Testis (tissue), 2 donors: ENCODE measurements at regions not wholly inside any gene's neighbourhood (a gene's known extent, or its start where the extent isn't known, plus 50 kb on each side); places are given as distances from the start of the nearest gene placed in this dataset.

Source experiments
- DNase-seq: peaks from one replicate; pipeline ENCODE4 v3.0.0-alpha.2; 2019
- H3K27ac ChIP-seq, 2 donors: fragments of 200-600 bp; sonication (generic); one replicate each; pipeline ENCODE4 v1.5.1; 2019
- H3K27me3 ChIP-seq: fragments of 200-600 bp; sonication (generic); one replicate; pipeline ENCODE4 v1.5.1; 2019
- H3K36me3 ChIP-seq: fragments of 200-600 bp; sonication (generic); one replicate; pipeline ENCODE4 v1.5.1; 2017; ENCODE audit warnings: low read depth; ENCODE audit errors: missing control alignments
- H3K4me1 ChIP-seq: fragments of 200-600 bp; sonication (generic); one replicate; pipeline ENCODE4 v1.5.1; 2019
- H3K4me3 ChIP-seq, 2 donors: fragments of 200-600 bp; sonication (generic); one replicate each; pipeline ENCODE4 v1.5.1; 2017 to 2019
- H3K9me3 ChIP-seq: fragments of 200-600 bp; sonication (generic); one replicate; pipeline ENCODE4 v1.5.1; 2017
- CTCF ChIP-seq, 3 experiments: fragments of 450-650 bp in 2 of 3; fragments of 200-600 bp in 1 of 3; sonication (generic) in 1 of 3; IDR thresholded peaks; one replicate each; pipeline ENCODE4 v1.5.1; 2016 to 2019; ENCODE audit warnings: antibody characterized with exemption in 3 of 3, mild to moderate bottlenecking in 2 of 3, moderate library complexity in 1 of 3
- POLR2A ChIP-seq: fragments of 450-650 bp; IDR thresholded peaks from one replicate; pipeline ENCODE4 v1.6.1; 2017; ENCODE audit warnings: antibody characterized with exemption, mild to moderate bottlenecking, moderate library complexity
- WGBS, 2 donors: methylation state at CpG; one replicate each; pipeline ENCODE4 v1.1.5; 2018; 5-methylcytosine and 5-hydroxymethylcytosine counted together
- intact Hi-C: fragments of 100-400 bp; cut with DNase I; formaldehyde crosslinking; loops from one replicate; pipeline ENCODE4 v1.15.1; 2023; ENCODE audit warnings: low total_unique reads

GRCh38 chr14:87411370-87411769 lies 581.6 kb downstream of the GALC start:
- 56 to 70% methylated on average over 3 of the region's 3 CpGs for WGBS, 2 donors
- Histone ChIP-seq H3K4me1 (no peaks in the 10 kb centered on the region), H3K9me3 (no peaks in the 10 kb centered on the region), H3K27me3 (no peaks in the 10 kb centered on the region), H3K4me3 (no peak overlapping the region), H3K36me3 (no peaks in the 10 kb centered on the region), H3K27ac (no peak overlapping the region)
- intact Hi-C loops: no loop called here
- TF ChIP-seq CTCF (IDR thresholded peaks at IDR 0.05): no peak
- DNase-seq: no peak

GRCh38 chr14:87409393-87409792 lies 583.6 kb downstream of the GALC start:
- Histone ChIP-seq H3K4me3 (no peak overlapping the region), H3K27me3 (no peaks in the 10 kb centered on the region), H3K27ac (no peak overlapping the region), H3K4me1 (no peaks in the 10 kb centered on the region), H3K9me3 (no peaks in the 10 kb centered on the region), H3K36me3 (no peaks in the 10 kb centered on the region)
- DNase-seq: no peak
- no peak for TF ChIP-seq POLR2A
- TF ChIP-seq CTCF (IDR thresholded peaks at IDR 0.05): no peak
- intact Hi-C loops: no loop called here

- Histone ChIP-seq H3K36me3 (no peaks in the 10 kb centered on the region), H3K4me1 (no peaks in the 10 kb centered on the region)
Measured at GRCh38 chr14:87407344-87407743, 585.6 kb downstream of the GALC start.

GRCh38 chr14:87405563-87405962 lies 587.4 kb downstream of the GALC start:
- no peaks in the 10 kb centered on the region for H3K36me3 ChIP-seq
- TF ChIP-seq CTCF (IDR thresholded peaks at IDR 0.05) (no peak), POLR2A (no peak)
- H3K27ac ChIP-seq: no peak overlapping the region
- no peaks in the 10 kb centered on the region for H3K27me3 ChIP-seq
- H3K4me1 ChIP-seq: no peaks in the 10 kb centered on the region
- no peak for DNase-seq
- no peak overlapping the region for H3K4me3 ChIP-seq
- intact Hi-C loops: no loop called here
- H3K9me3 ChIP-seq: no peaks in the 10 kb centered on the region
- 32 to 45% methylated on average over 3 of the region's 3 CpGs for WGBS, 2 donors

More at GRCh38 chr14:87407344-87407743, 585.6 kb downstream of the GALC start:
- Histone ChIP-seq H3K9me3 (no peaks in the 10 kb centered on the region), H3K27ac (no peak overlapping the region), H3K27me3 (no peaks in the 10 kb centered on the region), H3K4me3 (no peak overlapping the region)
- TF ChIP-seq POLR2A: no peak
- TF ChIP-seq CTCF (IDR thresholded peaks at IDR 0.05): no peak
- 60 to 64% methylated on average over 2 of the region's 2 CpGs for WGBS, 2 donors
- no peak for DNase-seq
- intact Hi-C loops: no loop called here

GRCh38 chr14:87397499-87397898 lies 595.5 kb downstream of the GALC start:
- intact Hi-C loops: no loop called here
- Histone ChIP-seq H3K4me1 (no peaks in the 10 kb centered on the region), H3K36me3 (no peaks in the 10 kb centered on the region), H3K27ac (no peak overlapping the region), H3K4me3 (no peak overlapping the region), H3K27me3 (no peaks in the 10 kb centered on the region), H3K9me3 (no peaks in the 10 kb centered on the region)
- 62 to 63% methylated on average over 4 of the region's 4 CpGs for WGBS, 2 donors
- TF ChIP-seq CTCF (IDR thresholded peaks at IDR 0.05): no peak
- no peak for TF ChIP-seq POLR2A
- DNase-seq: no peak
